ENCODE measurements at regions not wholly inside any gene's neighbourhood (a gene's known extent, or its start where the extent isn't known, plus 50 kb on each side); places are given as distances from the start of the nearest gene placed in this dataset.
A peak's percentile ranks its signal among the peaks of the same experiment; 100 is the strongest.

DNA sequence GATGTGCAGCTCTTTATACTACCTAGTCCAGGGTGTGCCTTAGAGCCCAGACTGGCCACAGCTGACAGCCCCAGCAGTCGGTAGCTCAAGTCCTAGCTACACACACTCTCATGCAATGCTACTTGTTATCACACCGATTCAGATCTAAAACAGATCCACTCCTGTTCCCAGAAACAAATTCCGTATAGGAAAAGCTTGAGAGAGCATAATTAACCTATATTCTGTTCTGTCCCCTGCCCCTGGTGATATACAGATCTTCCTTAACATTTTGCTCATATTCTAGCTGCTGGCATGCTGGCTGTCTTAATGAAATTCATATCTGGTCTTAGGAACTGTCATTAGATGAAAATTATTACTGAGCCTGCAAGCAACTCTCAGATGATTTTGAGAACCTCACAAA lies 204.3 kb downstream of the SOX2 start (continued):
- TF ChIP-seq, protein P1, sequence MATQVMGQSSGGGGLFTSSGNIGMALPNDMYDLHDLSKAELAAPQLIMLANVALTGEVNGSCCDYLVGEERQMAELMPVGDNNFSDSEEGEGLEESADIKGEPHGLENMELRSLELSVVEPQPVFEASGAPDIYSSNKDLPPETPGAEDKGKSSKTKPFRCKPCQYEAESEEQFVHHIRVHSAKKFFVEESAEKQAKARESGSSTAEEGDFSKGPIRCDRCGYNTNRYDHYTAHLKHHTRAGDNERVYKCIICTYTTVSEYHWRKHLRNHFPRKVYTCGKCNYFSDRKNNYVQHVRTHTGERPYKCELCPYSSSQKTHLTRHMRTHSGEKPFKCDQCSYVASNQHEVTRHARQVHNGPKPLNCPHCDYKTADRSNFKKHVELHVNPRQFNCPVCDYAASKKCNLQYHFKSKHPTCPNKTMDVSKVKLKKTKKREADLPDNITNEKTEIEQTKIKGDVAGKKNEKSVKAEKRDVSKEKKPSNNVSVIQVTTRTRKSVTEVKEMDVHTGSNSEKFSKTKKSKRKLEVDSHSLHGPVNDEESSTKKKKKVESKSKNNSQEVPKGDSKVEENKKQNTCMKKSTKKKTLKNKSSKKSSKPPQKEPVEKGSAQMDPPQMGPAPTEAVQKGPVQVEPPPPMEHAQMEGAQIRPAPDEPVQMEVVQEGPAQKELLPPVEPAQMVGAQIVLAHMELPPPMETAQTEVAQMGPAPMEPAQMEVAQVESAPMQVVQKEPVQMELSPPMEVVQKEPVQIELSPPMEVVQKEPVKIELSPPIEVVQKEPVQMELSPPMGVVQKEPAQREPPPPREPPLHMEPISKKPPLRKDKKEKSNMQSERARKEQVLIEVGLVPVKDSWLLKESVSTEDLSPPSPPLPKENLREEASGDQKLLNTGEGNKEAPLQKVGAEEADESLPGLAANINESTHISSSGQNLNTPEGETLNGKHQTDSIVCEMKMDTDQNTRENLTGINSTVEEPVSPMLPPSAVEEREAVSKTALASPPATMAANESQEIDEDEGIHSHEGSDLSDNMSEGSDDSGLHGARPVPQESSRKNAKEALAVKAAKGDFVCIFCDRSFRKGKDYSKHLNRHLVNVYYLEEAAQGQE (IDR thresholded peaks at IDR 0.05; ENCODE audit: low read depth, low read length): no peak
- TF ChIP-seq GABPA (IDR thresholded peaks at IDR 0.05; ENCODE audit: low read depth) (no peak), GATA2 (CRISPR knock-in tag; IDR thresholded peaks at IDR 0.05) (peak; percentile 66), ELF1 (IDR thresholded peaks at IDR 0.05) (no peak), POLR2AphosphoS5 (IDR thresholded peaks at IDR 0.05; ENCODE audit: low read depth, low read length) (no peak), FOSL2 (IDR thresholded peaks at IDR 0.05; ENCODE audit: borderline replicate concordance, low read depth) (no peak), NRF1 (IDR thresholded peaks at IDR 0.05; ENCODE audit: low read depth, low read length) (no peak), MXI1 (IDR thresholded peaks at IDR 0.05; ENCODE audit: low read depth, low read length) (no peak), JUND (IDR thresholded peaks at IDR 0.05) (no peak), EP300 (IDR thresholded peaks at IDR 0.05; ENCODE audit: borderline replicate concordance in 1 of 2, low read depth in 1 of 2, low read length in 1 of 2) (0 out of 4 replicates have a peak, but pooled peaks of 1 of the 2 experiments have one; percentile 43), CHD2 (IDR thresholded peaks at IDR 0.05; ENCODE audit: low read length, partially characterized antibody) (peak; percentile 28), NFIC (IDR thresholded peaks at IDR 0.05; ENCODE audit: borderline replicate concordance) (no peak), TEAD4 (IDR thresholded peaks at IDR 0.05; ENCODE audit: borderline replicate concordance, insufficient read depth) (no peak), RCOR1 (IDR thresholded peaks at IDR 0.05; ENCODE audit: low read length) (peak; percentile 63; the same call in 1 of the 2 replicates), RXRA (IDR thresholded peaks at IDR 0.05; ENCODE audit: borderline replicate concordance, low read depth) (no peak), EZH2phosphoT487 (IDR thresholded peaks at IDR 0.05; ENCODE audit: borderline replicate concordance, low read depth) (no peak), FOXJ3 (CRISPR knock-in tag; IDR thresholded peaks at IDR 0.05) (peak; percentile 68)
- TF ChIP-seq, protein P2, sequence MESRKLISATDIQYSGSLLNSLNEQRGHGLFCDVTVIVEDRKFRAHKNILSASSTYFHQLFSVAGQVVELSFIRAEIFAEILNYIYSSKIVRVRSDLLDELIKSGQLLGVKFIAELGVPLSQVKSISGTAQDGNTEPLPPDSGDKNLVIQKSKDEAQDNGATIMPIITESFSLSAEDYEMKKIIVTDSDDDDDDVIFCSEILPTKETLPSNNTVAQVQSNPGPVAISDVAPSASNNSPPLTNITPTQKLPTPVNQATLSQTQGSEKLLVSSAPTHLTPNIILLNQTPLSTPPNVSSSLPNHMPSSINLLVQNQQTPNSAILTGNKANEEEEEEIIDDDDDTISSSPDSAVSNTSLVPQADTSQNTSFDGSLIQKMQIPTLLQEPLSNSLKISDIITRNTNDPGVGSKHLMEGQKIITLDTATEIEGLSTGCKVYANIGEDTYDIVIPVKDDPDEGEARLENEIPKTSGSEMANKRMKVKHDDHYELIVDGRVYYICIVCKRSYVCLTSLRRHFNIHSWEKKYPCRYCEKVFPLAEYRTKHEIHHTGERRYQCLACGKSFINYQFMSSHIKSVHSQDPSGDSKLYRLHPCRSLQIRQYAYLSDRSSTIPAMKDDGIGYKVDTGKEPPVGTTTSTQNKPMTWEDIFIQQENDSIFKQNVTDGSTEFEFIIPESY (IDR thresholded peaks at IDR 0.05; ENCODE audit: borderline replicate concordance, low read depth): no peak
- TF ChIP-seq, protein P3, sequence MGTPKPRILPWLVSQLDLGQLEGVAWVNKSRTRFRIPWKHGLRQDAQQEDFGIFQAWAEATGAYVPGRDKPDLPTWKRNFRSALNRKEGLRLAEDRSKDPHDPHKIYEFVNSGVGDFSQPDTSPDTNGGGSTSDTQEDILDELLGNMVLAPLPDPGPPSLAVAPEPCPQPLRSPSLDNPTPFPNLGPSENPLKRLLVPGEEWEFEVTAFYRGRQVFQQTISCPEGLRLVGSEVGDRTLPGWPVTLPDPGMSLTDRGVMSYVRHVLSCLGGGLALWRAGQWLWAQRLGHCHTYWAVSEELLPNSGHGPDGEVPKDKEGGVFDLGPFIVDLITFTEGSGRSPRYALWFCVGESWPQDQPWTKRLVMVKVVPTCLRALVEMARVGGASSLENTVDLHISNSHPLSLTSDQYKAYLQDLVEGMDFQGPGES (IDR thresholded peaks at IDR 0.05; ENCODE audit: low read depth, low read length): no peak

Measured in SK-N-SH (cell line).